Inferior parietal cortex (tissue), 1 donor: ENCODE measurements at regions not wholly inside any gene's neighbourhood (a gene's known extent, or its start where the extent isn't known, plus 50 kb on each side); places are given as distances from the start of the nearest gene placed in this dataset.

Experiments used
- DNase-seq: peaks from one replicate; pipeline ENCODE4 v3.0.0-alpha.2; 2016; ENCODE audit errors: extremely low spot score

DNA sequence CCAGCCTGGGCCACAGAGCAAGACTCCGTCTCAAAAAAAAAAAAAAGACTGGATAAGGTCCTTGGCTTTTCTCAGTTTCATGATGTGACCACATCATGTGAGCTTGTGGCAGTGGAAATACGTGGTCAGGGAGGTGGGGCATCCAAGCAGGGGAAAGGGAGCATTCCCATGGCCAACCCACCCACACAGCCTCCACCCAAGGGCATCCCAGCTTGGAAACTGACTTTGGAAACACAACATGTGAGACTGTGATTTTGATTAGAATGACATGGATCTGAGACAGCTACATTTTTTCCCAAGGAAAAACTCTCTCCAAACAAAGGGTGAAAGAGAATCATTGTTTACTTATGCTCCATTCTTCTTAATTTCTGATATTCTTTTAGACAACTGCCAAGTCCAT lies 405.0 kb upstream of the ZNF507 start:
- no peak for DNase-seq

DNA sequence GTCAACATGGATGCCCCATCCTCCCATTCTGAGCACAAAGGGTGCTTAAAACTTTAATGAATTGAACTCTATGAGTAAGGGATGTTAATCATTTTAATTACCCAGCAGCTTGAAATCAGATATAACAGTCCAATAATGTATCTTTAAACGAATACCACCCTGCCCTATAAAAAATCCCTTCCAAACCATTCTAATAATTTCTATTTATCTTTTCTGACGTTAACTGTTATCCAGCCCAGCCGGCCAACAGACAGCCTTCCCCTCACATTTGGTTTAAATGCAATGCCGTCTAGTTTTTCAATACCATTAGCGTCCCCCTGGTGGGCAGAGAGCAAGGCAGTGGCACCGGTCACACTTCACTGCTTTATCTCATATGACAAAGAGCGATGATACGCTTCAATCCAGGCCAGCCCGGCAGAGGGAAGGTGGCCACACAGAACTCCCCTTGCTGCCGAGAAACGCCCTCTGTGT lies 402.2 kb upstream of the ZNF507 start:
- DNase-seq = no peak

DNA sequence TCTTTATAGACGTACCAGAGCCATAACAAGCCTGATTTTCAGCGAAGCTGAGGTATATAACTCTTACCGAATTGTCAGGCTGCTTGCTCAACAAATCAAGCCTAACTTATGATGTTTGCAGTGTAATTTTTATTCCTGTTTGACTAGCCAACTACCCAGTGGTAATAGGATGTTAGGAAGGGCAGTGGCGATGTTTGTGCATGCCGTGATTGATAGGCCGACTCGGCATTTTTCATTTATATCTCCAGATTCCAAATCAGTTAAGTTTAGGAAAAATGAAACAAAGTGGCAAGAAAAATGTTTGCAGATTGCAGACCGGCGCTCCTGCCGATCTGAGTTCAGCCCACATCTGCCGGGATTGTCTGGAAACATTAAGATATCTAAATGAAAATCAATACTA lies 401.6 kb upstream of the ZNF507 start:
- no peak for DNase-seq

DNA sequence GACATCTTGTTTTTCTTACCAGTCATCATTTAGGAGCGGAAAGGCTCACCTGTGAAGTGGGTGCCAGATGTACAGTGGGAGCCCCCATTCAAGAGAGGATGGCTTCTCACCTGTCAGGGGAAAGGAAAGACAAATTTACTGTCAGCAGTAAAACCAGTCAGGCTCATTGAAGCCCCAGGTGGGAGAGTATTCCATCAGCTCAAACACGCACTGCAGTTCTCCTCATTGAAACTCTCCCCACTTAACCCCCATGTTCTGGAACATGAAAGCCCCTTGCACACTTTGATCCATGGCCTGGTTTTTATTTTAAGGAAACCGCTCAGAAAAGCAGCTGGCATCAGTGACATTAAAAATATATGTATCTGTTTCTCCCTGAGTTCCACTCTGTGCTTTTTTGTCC lies 401.1 kb upstream of the ZNF507 start:
- no peak for DNase-seq

DNA sequence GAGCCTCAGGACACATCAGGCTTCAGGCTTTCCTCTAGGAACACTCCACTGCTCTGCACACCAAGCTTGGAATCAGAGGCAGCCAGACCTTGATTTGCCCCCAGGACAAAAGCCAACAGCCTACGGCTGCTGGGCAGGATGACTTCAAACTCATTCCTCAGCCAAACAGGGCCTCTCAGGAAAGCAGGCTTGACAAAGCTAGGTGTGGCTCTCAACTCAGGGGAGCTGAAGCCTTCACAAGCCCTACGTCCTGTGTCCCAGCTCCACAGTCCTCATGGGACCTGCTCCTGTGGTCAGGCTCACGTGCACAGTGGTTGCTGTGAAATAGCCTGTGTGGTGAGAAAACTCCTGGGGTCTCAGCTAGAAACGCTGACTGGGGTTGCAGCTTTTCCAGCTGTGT lies 398.9 kb upstream of the ZNF507 start:
- DNase-seq = no peak

DNA sequence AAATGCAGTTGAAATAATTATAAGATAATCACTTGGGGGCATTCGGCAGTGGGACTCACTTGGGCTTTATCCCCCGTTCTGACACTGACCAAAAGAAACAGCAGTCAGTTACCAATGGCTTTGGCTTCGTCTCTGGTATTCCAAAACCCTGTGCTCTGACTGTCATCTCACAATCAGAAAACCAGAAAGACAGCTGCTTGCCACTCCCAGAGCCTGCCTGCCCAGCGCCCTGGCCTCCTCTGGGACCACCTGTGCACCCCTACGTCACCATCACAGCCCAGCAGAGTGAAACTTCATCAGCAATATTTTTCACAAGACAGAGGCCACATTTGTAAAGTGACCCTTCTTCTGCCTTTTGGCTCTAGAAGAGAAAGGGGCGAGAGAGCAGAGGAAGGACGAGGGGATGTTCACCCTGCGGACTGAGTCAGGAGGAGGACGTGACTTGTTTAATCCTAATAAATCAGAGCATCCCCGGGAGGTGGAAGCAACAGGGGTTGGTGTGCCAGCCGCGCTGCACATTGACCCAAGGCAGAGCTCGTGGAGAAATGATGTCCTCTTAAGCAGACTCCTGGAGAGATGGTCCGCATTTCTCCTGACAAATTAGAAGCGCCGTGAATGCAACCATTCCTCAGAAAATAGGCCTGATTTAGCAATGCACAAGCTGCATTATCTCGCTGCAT lies 397.8 kb upstream of the ZNF507 start:
- DNase-seq = no peak

DNA sequence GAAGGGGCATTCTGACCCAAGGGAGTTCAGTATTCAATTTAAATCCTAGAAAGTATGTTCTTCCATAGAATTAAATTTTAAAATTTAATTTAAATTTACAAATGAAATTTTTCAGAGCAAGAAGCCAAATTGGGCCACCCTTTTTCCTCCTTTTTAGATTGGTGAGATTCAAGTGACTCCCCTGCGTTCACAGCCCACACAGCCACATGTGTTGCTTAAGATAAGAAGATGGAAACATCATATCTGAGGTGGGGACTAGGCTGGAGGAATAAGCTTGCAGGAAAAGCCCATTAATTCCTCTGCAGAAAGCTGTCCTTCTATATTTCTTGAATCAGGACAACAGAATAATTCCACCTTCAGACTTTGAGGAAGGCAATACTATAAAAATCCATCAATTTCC lies 392.7 kb upstream of the ZNF507 start:
- DNase-seq = no peak

DNA sequence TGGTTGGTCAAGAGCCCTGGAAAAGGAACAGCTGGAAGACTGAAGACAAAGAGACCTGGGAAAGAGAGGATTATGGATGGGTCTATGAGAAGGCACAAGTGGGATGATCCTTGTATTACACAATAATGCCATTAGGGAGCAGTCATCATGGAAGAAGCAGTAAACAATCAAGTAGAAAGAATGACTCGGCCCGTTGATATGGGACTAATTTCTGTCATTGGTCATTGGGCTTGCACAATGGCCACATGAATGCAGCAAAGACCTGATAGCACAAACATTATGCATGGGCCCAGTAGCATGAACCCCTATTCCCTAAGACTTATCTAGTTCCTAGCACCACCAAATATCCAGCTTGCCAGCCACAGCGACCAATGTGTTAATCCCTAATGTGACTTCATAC lies 390.3 kb upstream of the ZNF507 start:
- DNase-seq = no peak

DNA sequence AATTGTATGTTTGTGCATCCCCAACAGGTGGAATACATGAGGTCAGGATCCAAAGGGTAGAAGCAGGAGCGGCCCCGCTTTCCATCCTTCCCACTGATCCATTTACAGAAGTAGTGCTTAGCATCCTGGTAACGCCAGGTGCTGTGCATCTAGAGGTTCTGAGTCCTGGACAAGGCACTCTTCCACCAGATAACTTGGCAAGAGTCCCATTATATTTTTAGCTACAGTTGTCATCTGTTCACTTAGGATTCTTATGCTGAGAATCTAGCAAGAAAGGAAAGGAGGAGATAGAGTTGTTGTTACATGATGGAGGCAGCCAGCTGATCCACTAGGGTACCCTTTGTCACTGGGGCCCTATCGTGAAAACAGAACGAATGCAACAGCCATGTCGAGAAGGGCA lies 389.5 kb upstream of the ZNF507 start:
- no peak for DNase-seq

DNA sequence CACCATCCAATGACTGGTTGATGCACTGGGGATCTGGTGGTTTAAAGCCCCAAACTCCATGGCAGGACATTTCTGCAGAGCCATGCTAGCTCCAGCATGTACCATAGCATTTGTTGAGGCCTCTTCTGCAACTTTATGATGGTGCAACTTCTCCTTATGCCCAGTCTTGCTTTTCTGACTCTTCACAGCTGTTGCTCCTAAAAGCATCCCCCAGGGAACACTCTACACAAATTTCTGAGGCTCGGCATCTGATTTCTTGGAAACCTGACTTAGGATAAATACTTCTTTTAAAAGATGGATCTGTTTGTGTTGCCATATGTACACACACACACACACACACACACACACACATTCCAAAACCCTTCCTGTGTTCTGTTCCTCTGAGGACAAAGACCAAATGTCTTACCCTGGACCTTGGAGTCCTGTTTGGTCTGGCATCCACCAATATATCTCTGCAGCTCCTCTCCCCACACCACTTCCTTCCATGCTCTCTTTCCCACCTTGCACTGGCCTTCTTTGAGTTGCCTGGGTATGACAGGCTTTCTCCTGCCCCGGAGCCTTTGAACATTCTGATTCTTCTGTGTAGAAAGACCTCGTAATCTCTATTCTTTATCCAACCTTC lies 388.5 kb upstream of the ZNF507 start:
- DNase-seq = no peak

DNA sequence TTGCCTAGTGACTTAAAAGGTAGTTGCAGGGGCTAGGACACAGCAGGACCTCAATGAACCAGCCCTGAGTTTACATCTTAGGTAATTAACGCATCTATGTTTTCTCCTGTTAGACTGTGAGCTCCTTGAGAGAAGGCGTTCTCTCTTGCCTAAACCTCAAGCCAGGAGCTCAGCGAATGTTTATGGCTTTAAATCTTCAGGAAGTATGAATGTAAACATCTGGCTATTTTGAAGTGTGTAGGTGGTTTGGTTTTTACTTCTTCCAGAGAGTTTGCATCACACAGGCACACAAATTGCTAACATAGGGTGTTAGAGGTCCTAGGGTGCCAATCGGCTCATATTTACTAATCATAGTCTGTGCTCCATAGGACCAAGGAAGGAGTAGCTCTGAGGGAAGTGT lies 387.7 kb upstream of the ZNF507 start:
- DNase-seq = no peak

DNA sequence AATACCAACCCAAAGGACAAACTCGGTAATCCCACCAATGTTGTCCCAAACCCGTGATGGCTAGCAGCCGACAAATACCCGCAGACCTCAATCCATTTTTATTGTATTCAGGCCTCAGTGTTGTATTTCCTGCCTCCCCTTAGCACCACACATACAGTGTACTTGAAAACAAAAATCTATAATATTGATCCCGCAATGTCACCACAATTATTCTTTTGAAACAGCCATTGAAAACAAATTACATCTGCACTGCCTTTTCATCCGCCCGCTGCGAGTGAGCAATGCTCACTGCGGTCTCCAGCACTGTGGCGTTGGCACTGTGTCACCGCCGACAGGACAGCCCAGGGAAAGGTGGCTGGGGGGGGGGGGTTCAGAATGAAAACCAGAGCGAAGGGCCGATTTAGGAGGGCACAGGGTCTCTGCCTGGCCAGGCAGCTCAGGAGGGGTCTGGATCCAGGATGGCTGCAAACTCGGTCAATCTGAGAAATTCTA lies 385.8 kb upstream of the ZNF507 start:
- no peak for DNase-seq

DNA sequence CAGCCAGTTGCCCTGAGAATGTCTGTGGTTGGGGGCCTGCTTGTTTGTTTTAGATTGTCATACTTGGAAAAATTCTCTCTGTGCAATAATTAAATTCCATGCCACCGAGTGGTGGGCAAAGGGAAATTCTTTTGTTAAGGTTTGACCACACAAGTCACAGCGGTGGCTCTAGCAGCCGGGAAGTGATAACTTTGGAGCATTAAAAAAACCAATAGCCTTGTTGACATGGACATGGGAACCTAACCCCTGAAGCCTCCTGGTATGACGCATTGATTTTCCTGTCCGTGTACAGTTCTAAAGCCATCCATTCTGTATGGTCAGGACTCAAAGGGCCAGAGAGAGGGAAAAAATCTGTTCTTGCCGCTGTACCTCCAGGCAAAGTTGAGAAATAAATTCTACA lies 384.9 kb upstream of the ZNF507 start:
- no peak for DNase-seq

DNA sequence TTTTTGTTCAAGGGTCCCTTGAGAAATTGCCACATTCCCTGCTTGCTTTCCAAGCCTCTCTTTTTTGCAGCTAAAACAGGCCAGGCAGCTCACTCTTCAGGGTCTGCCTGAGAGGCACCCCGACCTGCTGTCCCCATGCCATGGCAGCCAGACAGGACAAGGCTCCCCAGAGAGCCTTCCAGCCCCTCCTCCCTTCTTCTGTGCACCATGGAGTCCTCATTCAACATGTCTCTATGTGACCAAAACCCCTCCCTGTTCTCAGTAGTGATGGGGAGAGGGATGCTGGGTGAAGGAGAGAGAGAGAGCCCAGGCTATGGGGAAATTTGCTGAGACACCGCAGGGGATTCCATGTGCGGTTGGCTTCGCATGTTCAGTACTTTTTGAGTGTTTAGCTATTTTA lies 384.2 kb upstream of the ZNF507 start:
- DNase-seq = no peak

DNA sequence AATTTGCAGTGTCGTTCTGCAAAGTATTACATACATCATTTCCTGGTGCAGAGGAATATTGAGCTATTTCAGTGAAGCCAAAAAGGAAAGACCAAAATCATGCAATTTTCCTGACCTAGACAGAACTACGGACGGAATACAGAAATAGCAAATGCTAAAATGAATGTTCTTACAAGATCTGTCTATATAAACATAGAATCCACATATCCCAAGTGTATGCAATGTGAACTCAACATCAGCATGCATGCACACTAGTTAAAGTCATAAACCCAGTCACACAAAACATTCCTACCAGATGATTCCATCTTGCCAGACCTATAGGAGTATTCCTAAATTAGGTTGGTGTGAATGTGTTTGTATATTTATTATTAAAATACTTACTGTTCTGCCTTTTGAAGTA lies 383.7 kb upstream of the ZNF507 start:
- no peak for DNase-seq

DNA sequence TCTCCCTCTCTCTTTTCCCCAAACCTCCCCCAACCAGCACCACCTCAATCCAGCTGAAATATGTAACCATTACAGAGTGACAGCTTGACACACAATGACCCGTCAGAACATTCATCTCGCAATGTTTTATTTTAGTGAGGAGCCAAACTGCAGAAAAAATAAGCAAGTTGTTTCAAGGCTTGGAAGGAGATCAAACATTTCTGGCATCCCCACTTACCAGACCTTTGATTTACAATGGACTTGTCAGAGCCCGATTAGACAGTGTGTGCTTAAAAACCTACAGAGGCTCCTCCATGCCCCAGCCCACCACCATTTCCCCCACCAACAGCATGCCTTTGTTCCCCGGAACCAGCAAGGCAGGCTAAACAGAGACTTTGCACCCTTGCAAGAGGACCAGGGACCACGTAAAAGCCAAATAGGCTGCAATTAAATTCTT lies 382.8 kb upstream of the ZNF507 start:
- DNase-seq = no peak

DNA sequence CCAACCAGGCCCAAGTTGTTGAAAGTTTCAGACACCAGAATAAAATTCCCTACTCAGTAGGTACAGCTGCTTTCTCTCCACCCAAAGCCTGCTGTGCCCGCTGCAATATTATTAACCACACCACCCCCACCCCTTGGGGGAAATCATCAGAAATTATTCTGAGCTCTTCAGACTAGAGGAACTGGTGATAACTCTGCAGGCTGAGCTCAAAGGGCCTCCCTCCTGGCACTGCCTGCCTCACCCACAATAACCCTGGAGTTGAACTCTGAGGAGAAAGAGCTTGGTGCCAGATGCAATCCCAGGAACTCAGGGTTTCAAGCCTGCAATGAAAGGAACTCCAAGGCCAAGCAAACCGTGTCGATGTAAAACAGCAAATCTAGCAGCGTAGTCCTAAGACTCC lies 381.7 kb upstream of the ZNF507 start:
- no peak for DNase-seq

DNA sequence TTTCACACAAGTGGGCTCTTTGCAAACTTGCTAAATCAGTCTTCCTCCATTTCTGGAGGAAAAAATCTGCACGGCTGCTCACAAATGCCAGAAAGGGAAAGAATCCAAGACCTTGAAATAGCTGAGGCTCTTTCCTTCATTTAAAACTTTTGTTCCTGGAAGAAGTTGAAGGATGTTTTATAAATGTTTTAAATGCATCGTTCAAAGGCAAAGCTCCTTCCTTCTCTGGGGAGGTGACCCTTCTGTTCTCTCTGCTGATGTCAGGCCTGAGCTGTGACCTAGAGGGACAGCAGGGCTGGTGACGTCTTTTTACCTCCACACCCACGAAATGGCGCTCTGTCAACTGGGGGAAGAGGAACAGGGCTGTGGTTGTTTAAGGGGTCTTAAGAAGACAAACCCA lies 376.4 kb upstream of the ZNF507 start:
- peak; percentile 11 for DNase-seq

DNA sequence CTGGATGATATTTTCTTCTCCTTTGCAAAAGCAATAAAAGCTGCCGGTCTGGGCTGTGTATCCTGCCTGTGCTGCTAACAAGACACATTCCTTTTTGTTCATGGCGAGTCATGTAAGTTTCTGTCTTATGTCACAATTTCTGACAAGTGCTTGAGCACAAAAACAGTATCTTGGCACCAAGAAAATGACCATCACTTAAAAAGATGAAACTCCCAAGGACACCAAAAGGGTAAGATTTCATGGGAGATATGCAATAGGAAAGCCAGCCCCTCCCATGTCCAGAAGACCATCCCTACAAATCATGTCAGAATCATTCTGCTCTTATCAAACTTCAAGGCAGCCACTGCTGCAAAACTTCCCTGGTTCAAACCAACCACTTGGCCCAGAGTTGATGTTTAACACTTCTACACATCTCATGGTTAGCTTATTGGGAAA lies 375.4 kb upstream of the ZNF507 start:
- no peak for DNase-seq

DNA sequence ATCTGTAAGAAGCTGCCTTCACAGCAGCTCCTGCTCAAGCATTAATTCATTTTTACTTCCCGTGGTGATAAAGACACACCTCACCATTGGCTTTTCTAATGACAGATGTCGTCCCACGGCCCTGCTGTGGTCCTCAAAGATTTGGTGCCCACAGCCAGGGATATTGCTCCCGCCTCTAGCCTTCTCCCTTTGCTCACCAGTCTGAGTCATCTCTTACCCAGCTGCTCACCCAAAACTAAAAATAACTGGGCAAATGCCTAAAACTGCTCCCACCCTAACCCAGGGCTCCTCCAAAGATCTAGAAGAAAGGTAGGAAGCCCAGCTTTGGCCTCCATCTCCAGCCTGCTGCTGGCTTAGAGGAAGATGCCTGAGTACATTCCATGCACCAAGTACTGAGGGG lies 371.1 kb upstream of the ZNF507 start:
- no peak for DNase-seq

DNA sequence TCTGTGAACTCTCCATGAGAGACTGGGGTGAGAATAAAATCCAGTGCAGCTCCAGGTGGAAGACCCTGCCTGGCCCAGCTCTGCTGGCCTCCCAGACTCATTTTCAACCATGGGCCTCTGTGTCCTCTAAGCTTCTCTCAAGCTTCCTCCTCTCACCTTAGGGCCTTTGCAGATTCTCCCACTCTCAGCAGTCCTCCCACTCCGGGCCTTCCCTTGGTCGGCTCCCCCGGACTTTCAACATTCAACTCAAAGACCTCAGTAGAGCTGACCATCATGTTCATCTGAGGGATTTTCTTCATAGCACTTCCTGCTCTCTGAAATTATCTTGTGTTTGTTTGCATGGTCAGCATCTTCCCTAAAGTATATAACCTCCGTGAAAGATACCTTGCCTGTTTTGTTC lies 370.5 kb upstream of the ZNF507 start:
- DNase-seq = no peak

DNA sequence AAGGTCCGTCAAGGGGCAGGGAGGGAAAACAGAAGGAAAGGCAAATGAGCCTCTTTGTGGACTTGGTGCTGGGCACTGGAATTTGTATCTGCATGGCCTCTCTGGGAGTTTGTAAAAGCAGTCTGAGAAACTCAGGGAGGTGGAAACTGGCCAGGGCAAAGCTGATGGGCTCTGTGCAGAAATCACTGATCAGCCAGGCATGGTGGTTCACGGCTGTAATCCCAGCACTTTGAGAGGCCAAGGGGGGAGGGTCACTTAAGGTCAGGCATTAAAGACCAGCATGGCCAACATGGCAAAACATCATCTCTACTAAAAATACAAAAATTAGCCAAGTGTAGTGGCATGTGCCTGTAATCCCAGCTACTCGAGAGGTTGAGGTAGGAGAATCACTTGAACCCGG lies 369.9 kb upstream of the ZNF507 start:
- no peak for DNase-seq

DNA sequence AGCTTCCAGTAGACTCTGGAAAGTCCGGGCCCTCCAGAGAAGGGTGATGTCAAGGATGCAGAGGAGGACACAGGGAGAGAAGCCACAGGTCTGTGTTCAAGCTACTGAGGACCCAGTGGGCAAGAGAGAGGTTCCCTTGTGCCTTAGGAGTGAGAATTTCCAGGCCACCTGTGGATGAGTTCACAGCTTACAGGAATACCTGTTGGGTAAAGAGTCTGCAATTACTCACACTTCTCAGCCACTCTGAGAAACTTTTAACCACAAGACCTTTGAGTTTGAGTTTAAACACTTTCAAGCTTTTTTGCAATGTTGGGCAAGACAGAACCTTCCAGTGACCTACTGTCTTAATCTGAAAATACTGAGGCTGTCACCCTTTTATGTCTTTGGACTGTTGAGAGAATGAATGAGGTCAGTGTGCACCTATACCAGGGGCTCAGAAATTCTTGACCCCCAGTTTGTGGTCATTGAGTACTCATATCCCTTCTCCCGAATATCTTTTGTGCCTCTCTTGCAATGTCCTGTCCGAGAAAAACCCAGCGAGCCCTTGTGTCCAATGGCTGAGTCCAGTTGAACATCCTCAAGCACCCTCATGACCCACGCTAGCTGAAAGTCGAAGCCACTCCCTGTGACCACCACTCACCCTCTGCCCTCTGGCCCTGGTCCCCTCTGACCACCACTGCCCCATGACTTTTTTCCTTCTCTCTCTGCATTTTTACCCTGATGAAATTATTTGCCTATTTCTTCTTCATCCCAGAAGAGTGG lies 368.5 kb upstream of the ZNF507 start:
- DNase-seq = no peak
